Erythroblast (primary cell): ENCODE measurements at regions not wholly inside any gene's neighbourhood (a gene's known extent, or its start where the extent isn't known, plus 50 kb on each side); places are given as distances from the start of the nearest gene placed in this dataset.

Experiments used
- GATA1 ChIP-seq: IDR thresholded peaks from 2 replicates; pipeline ENCODE4 v1.6.1; 2011; ENCODE audit warnings: low read depth, mild to moderate bottlenecking, control low read depth, low read length, moderate library complexity
- POLR2A ChIP-seq: IDR thresholded peaks from 2 replicates; pipeline ENCODE4 v1.6.1; 2011; ENCODE audit warnings: mild to moderate bottlenecking, low read length

DNA sequence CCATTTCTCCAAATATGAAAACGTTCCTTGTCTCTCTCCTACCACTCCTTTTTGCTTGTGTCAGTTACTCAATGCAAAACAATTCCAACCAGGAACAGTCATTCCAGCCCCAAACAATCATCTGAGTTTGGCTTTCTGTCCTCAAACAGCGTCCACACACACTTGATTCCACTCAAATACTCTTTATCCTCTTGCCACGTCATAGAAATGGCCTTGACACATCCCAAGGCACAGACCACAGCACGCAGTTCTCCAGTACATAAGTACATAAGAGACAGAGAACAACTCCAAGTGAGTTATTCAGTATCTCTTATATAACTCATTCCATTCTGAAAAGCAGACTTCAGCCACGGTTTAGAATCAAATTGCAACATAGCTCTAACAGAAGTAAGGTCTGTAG is 299.2 kb downstream of the RPS29 start:
- TF ChIP-seq POLR2A (no peak), GATA1 (no peak)
